GM12864 (cell line): ENCODE measurements at regions not wholly inside any gene's neighbourhood (a gene's known extent, or its start where the extent isn't known, plus 50 kb on each side); places are given as distances from the start of the nearest gene placed in this dataset.

Experiments used
- DNase-seq: peaks from one replicate; pipeline ENCODE4 v3.0.0-alpha.2; 2011; ENCODE audit warnings: low read depth
- H3K4me3 ChIP-seq: 2 replicates; pipeline ENCODE4 v1.5.1; 2011; ENCODE audit warnings: mild to moderate bottlenecking, low read depth, low read length, control low read depth
- CTCF ChIP-seq: IDR thresholded peaks from 2 replicates; pipeline ENCODE4 v1.5.1; 2011; ENCODE audit warnings: low read depth, mild to moderate bottlenecking, moderate library complexity, low read length, control low read depth, inconsistent platforms; ENCODE audit errors: missing control alignments

GRCh38 chr5:56451742-56452141 lies 218.6 kb upstream of the ANKRD55 start:
- H3K4me3 ChIP-seq = no peak overlapping the region
- no peak for TF ChIP-seq CTCF
- DNase-seq = no peak

- no peak overlapping the region for H3K4me3 ChIP-seq
- no peak for DNase-seq
- no peak for TF ChIP-seq CTCF
Measured at GRCh38 chr5:56450766-56451165, 217.6 kb upstream of the ANKRD55 start.

- H3K4me3 ChIP-seq = no peak overlapping the region
- DNase-seq = no peak
- TF ChIP-seq CTCF = no peak
Measured at GRCh38 chr5:56449071-56449640, 216.0 kb upstream of the ANKRD55 start.

GRCh38 chr5:56447656-56448055 lies 214.5 kb upstream of the ANKRD55 start:
- H3K4me3 ChIP-seq = no peak overlapping the region
- no peak for DNase-seq
- TF ChIP-seq CTCF = no peak

- TF ChIP-seq CTCF = no peak
- no peak overlapping the region for H3K4me3 ChIP-seq
- no peak for DNase-seq
Measured at GRCh38 chr5:56447232-56447631, 214.1 kb upstream of the ANKRD55 start.

GRCh38 chr5:56446728-56447127 lies 213.6 kb upstream of the ANKRD55 start:
- no peak for TF ChIP-seq CTCF
- no peak overlapping the region for H3K4me3 ChIP-seq
- DNase-seq = no peak

- H3K4me3 ChIP-seq = no peak overlapping the region
- no peak for DNase-seq
- TF ChIP-seq CTCF = no peak
Measured at GRCh38 chr5:56443826-56444225, 210.7 kb upstream of the ANKRD55 start.
